ENCODE measurements at regions not wholly inside any gene's neighbourhood (a gene's known extent, or its start where the extent isn't known, plus 50 kb on each side); places are given as distances from the start of the nearest gene placed in this dataset.

DNA sequence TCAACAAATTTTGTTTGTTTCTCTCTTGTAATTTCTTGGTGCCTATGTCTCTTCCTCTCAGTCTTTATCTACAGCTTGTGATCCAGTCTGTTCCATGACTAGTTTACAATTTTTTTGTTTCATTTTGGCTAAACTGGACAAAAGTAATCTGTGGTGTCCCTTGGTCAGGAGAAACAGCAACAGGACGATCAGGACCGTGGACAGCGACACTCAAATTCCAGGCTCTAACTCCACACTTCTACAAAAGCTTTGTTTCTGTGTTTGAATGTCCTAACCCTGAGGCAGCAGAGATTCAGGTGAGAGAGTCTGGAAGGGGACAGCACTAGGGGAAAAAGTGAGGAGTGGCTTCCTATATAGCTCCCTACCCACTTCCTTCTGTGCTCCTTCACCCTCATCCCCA is 593.3 kb upstream of the FANCL start:
- H3K27me3 Mint-ChIP-seq (ENCODE audit: low read depth) = no peaks in the 10 kb centered on the region
- no peaks in the 10 kb centered on the region for H3K36me3 Mint-ChIP-seq (ENCODE audit: low read depth)
- H3K27ac Mint-ChIP-seq = no peak overlapping the region
- H3K4me1 Mint-ChIP-seq = no peaks in the 10 kb centered on the region
- TF ChIP-seq, protein P1, sequence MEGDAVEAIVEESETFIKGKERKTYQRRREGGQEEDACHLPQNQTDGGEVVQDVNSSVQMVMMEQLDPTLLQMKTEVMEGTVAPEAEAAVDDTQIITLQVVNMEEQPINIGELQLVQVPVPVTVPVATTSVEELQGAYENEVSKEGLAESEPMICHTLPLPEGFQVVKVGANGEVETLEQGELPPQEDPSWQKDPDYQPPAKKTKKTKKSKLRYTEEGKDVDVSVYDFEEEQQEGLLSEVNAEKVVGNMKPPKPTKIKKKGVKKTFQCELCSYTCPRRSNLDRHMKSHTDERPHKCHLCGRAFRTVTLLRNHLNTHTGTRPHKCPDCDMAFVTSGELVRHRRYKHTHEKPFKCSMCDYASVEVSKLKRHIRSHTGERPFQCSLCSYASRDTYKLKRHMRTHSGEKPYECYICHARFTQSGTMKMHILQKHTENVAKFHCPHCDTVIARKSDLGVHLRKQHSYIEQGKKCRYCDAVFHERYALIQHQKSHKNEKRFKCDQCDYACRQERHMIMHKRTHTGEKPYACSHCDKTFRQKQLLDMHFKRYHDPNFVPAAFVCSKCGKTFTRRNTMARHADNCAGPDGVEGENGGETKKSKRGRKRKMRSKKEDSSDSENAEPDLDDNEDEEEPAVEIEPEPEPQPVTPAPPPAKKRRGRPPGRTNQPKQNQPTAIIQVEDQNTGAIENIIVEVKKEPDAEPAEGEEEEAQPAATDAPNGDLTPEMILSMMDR (IDR thresholded peaks at IDR 0.05; ENCODE audit: unreplicated experiment in 3 of 3) = no peak
- H3K4me3 Mint-ChIP-seq = no peak overlapping the region
- H3K9me3 Mint-ChIP-seq = peaks cover 5% of the 10 kb centered on the region

- Mint-ChIP-seq H3K4me3 (no peak overlapping the region), H3K4me1 (no peaks in the 10 kb centered on the region), H3K27me3 (ENCODE audit: low read depth) (no peaks in the 10 kb centered on the region), H3K9me3 (peaks cover 43% of the 10 kb centered on the region), H3K27ac (no peak overlapping the region), H3K36me3 (ENCODE audit: low read depth) (peaks cover 3% of the 10 kb centered on the region)
- TF ChIP-seq, protein P1 (IDR thresholded peaks at IDR 0.05; ENCODE audit: unreplicated experiment in 3 of 3) = no peak
These were observed 585.7 kb upstream of the FANCL start for GRCh38 chr2:58826795-58827194.

DNA sequence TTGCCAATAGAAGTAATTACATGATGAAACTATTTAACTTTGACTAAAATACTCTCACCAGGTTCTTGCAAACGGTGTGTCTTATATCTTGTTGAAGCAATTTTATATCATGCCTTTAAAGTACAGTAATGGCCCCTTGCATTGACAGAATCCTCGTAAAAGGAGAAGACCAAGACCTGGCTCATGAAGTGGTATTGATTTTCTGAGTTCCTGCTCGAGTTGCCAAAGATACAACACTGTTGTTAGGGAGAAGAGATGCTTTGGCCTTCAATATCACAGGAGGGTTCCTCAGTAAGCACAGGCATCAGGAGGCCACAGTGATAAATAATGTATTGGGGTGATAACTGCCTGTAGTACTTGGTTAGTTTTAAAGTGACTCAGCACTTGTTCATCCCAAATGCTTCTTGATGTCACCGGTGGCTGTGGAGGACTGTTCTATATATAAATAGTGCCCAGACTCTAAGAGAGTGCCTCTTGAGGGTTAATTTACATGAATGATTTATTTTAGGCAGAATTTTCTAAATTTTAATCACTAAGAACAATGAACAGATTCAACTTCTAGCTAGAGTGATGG is 571.7 kb upstream of the FANCL start:
- H3K27me3 Mint-ChIP-seq (ENCODE audit: low read depth) = no peaks in the 10 kb centered on the region
- TF ChIP-seq, protein P1 (IDR thresholded peaks at IDR 0.05; ENCODE audit: unreplicated experiment in 3 of 3) = no peak
- no peaks in the 10 kb centered on the region for H3K4me1 Mint-ChIP-seq
- H3K4me3 Mint-ChIP-seq = no peak overlapping the region
- H3K27ac Mint-ChIP-seq = no peak overlapping the region
- no peaks in the 10 kb centered on the region for H3K9me3 Mint-ChIP-seq
- no peaks in the 10 kb centered on the region for H3K36me3 Mint-ChIP-seq (ENCODE audit: low read depth)

DNA sequence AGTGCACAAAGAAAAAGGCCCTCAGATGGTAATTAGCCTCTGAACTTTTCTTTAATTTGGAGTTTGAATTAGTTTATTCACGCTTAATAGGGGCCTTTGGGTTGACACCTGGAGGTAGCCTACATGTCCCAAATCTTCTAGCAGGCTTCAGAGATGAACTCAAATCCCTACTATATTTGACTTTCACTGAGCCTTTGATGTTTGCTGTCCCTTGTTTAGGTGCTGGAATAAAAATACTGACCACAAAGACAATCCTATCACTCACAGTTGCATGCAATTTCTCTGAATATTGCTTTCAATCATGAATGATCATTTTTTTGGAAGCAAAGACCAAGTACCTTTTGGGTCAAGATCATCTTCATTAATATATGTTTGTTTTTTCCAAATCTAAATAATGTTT is 564.0 kb upstream of the FANCL start:
- Mint-ChIP-seq H3K4me1 (no peaks in the 10 kb centered on the region), H3K9me3 (no peaks in the 10 kb centered on the region), H3K36me3 (ENCODE audit: low read depth) (no peaks in the 10 kb centered on the region), H3K27ac (no peak overlapping the region), H3K27me3 (ENCODE audit: low read depth) (no peaks in the 10 kb centered on the region), H3K4me3 (no peak overlapping the region)
- TF ChIP-seq, protein P1 (IDR thresholded peaks at IDR 0.05; ENCODE audit: unreplicated experiment in 3 of 3) = no peak

DNA sequence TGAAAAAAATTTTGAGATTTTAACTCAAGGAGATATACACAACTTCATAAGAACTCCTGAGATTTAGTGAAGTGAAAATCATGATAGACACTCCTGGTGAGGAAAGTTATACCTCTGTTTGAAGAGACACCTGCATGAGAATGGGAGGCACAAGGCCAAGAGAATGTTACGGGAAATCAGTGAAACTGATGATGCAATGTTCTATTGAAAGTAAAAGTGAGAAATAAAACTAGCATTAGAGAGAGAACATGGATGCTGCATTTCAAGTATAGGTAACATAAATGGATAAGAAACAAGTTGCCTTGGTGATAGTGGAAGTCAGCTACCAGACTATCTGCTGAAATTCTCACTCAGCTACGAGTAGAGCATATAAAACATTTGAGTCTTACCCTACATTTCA is 562.1 kb upstream of the FANCL start:
- H3K27ac Mint-ChIP-seq = no peak overlapping the region
- no peak overlapping the region for H3K4me3 Mint-ChIP-seq
- H3K27me3 Mint-ChIP-seq (ENCODE audit: low read depth) = no peaks in the 10 kb centered on the region
- no peaks in the 10 kb centered on the region for H3K36me3 Mint-ChIP-seq (ENCODE audit: low read depth)
- no peaks in the 10 kb centered on the region for H3K9me3 Mint-ChIP-seq
- no peaks in the 10 kb centered on the region for H3K4me1 Mint-ChIP-seq
- TF ChIP-seq, protein P1 (IDR thresholded peaks at IDR 0.05; ENCODE audit: unreplicated experiment in 3 of 3) = no peak

DNA sequence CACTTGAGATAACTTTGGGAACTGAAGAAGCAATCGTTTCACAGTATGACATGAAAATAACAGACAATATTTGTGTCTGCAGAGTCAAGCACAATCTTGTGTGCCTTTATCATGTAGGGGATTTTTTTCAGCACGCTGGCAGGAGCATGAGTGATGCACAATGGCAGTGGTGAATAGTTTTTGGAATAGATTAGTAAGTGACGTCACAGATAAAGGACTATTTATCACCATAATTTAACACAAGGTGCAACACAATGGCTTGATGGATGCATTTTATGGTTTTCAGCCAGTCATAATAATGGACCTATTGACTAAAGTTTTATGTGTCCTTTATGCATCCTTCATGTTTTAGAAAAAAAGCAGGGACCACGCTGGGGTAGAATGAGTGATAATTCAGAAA is 559.8 kb upstream of the FANCL start:
- Mint-ChIP-seq H3K4me3 (no peak overlapping the region), H3K36me3 (ENCODE audit: low read depth) (no peaks in the 10 kb centered on the region), H3K27me3 (ENCODE audit: low read depth) (no peaks in the 10 kb centered on the region), H3K4me1 (no peaks in the 10 kb centered on the region), H3K9me3 (no peaks in the 10 kb centered on the region), H3K27ac (no peak overlapping the region)
- TF ChIP-seq, protein P1 (IDR thresholded peaks at IDR 0.05; ENCODE audit: unreplicated experiment in 3 of 3) = no peak

Measured in nephron (organoid).